ENCODE measurements at regions not wholly inside any gene's neighbourhood (a gene's known extent, or its start where the extent isn't known, plus 50 kb on each side); places are given as distances from the start of the nearest gene placed in this dataset.
"Not testable (repeated sequence)": the region's sequence is repeated elsewhere in the genome, so short reads cannot be mapped to it uniquely, and the experiment has no call there.

DNA sequence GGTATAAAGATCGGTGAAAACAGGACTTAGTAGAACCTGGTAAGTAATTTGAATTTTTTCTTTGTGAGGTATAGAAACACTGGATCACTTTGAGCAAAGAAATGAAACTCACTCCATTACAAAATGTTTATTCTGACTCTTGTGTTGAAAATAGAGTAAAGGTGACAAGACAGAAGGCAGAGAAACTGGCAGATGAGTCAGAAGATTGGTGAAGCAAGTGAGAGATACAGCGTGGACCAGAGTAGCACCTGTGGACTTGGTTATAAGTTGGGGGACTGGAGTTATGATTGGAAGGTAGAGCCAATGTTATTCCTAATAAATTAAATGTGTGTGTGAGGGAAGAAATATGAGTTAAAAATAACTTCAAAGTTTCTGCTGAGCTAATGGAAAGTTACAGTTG, 620.9 kb downstream of the ZWINT start:
- no peak for DNase-seq

GRCh38 chr10:55734112-55734511, 626.9 kb downstream of the ZWINT start:
- DNase-seq, result no peak

GRCh38 chr10:55704950-55705349, 656.1 kb downstream of the ZWINT start:
- DNase-seq, result no peak

DNA sequence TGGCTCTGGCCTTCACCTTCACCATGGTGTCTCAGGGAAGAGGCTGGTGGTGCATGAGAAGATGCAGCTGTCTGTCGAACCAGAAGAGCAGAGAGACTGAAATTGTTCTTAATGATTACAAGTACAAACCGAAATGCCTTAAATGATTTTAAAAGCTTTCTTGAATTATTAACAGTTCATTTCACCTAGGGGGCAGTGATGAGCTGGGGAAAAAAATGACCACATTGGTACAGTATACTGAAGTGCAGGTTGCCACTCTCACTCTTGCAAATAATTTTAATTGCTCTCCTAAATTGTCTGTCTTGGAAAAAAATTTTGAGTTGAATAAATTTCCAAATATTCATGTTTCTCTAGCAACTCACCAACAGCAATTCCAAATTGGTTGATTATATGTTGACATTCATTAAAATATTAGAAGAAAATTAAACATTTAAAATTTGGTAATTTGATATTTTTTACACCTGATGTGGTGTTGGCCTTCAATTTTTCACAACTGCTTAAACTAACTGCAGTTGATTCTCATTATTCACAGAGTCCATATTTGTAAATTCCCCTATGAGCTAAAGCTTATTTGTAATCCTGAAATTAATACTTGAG, 692.6 kb downstream of the ZWINT start:
- no peak for DNase-seq

DNA sequence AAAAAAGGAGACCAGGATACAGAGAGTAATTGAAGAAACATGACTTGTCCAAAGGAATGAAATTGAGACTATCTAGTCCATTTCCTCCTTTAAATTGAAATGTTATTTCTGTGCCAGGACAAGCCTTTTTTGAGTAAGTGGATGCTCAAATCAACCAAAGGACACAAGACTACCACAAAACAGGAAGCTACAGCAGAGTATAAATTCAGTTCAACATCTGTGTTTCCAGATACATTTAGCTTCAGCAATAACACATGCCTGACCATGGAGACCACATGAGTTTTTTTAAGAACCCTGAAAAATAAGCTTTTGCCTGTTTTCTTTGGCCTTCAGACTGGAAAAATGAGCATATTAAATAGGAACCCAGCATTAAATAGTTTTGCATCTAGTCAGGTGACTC, 707.5 kb downstream of the ZWINT start:
- no peak for DNase-seq

GRCh38 chr10:55641601-55642000, 719.5 kb downstream of the ZWINT start:
- no peak for DNase-seq

GRCh38 chr10:55631071-55631654, 729.9 kb downstream of the ZWINT start:
- no peak for DNase-seq

- DNase-seq, result no peak
These were observed 730.5 kb downstream of the ZWINT start for GRCh38 chr10:55630491-55631056.

- no peak for DNase-seq
These were observed 731.1 kb downstream of the ZWINT start for GRCh38 chr10:55629793-55630490.

GRCh38 chr10:55628260-55628701, 732.8 kb downstream of the ZWINT start:
- DNase-seq, result no peak

DNA sequence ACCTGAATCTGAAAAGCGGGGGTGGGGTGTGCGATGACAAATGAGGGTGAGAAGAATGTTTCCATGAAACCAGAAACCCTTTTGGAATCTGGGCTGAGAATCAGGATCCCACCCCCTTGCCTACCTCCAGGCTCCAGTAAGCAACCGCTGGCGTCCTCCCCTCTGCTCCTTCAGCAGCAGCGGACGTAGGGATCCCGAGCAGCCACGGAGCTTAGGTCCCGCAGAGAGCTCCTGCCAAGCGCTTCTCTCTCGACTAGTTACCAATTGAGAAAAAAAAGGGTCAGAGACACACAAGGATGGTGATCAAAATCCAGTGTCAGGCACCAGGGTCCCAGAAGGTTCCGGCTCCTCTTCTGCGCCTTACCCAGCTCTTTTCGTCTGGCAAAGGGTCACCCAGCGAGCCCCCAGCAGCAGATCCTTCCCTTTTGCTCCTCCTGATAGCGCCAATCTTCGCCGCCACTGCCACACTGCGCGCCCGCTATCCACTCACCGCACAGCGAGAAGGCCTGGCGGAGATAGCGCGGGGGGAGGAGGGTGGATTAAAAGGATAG, 733.5 kb downstream of the ZWINT start:
- no peak for DNase-seq

DNA sequence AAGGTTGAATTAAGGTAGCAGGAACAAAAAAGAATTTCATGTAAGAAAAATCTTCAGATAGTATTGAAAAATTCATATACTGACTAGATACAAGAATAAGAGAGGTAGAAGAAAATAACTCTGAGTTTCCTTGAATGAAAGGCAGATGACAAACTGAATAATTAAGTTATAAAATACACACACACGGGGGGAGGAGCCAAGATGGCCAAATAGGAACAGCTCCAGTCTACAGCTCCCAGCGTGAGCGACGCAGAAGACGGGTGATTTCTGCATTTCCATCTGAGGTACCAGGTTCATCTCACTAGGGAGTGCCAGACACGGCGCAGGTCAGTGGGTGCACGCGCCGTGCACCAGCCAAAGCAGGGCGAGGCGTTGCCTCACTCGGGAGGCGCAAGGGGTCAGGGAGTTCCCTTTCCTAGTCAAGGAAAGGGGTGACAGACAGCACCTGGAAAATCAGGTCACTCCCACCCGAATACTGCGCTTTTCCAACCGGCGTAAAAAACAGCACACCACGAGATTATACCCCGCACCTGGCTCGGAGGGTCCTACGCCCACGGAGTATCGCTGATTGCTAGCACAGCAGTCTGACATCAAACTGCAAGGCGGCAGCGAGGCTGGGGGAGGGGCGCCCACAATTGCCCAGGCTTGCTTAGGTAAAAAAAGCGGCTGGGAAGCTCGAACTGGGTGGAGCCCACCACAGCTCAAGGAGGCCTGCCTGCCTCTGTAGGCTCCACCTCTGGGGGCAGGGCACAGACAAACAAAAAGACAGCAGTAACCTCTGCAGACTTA, 759.2 kb downstream of the ZWINT start:
- not testable (repeated sequence) for DNase-seq

DNA sequence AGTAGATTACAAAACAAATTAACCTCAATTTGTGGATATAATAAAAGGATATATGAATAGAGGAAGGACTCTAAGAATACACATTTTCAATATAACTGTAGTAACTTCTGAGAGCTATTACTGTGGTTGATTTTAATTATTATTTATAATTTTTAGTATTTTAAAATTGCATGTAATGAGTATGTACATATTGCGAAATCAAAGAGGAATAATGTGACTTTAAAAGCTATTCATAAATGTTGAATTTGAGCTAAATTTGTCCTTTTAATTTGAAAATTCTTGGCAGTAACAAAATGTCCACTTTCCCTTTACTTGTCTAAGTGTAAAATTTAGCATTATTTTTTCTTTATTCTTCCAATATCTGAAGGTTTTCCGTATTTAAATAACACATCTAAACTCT, 750.6 kb upstream of the PCDH15 start:
- DNase-seq, result no peak

- no peak for DNase-seq
These were observed 749.2 kb upstream of the PCDH15 start for GRCh38 chr10:55550236-55550635.

DNA sequence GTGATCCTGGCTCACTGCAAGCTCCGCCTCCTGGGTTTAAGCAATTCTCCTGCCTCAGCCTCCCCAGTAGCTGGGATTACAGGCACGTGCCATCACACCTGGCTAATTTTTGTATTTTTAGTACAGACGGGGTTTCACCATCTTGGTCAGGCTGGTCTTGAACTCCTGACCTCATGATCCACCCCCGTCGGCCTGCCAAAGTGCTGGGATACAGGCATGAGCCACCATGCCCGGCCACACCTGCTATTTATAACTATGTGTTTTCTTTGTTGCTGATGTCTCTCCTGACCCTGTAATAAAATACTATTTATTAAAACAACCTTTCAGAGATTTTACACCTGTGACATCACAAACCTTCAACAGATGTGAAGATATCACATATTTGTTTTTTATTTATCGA, 736.5 kb upstream of the PCDH15 start:
- not testable (repeated sequence) for DNase-seq

DNA sequence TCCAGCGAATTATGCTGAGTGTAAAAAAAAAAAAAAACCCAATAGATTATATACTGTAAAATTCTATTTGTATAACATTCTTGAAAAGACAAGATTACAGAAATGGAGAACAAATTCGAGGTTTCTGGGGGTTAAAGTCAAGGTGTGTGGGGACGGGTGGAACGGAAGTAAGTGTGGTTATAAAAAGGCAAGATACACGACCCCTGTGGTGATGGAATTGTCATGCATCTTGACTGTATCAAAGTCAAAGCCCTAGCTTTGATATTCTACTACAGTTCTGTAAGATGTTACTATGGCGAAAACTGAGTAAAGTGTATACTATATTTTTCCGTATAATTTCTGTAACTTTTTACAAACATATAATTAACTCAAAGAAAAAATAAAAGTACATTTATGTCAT, 718.2 kb upstream of the PCDH15 start:
- DNase-seq, result no peak

GRCh38 chr10:55518416-55518815, 717.4 kb upstream of the PCDH15 start:
- DNase-seq, result not testable (repeated sequence)

- DNase-seq, result no peak
These were observed 708.1 kb upstream of the PCDH15 start for GRCh38 chr10:55509168-55509567.

DNA sequence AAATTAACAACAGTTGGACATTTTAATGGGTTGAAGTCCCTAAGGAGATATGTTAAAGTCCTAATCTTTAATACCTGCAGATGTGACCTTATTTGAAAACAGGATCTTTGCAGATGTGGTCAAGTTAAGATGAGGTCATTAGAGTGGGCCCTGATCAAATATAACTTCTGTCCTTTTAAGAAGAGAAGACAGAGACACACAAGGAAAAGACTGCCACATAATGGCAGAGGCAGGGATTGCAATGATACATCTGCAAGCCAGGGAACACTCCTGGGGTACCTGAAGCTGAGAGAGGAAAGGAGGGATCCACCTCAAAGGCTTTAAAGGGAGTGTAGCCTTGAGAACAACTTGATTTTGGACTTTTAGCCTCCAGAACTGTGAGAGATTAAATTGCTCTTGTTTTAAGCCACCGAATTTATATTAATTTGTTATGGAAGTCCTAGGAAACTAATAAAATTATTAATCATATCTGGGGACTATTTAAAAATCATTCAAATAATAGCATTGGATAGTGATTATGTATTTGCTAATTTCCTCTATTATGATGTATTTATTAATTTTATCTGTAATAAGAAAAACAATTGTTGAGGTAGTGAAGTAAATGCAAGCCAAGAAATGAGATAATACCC, 700.0 kb upstream of the PCDH15 start:
- no peak for DNase-seq

DNA sequence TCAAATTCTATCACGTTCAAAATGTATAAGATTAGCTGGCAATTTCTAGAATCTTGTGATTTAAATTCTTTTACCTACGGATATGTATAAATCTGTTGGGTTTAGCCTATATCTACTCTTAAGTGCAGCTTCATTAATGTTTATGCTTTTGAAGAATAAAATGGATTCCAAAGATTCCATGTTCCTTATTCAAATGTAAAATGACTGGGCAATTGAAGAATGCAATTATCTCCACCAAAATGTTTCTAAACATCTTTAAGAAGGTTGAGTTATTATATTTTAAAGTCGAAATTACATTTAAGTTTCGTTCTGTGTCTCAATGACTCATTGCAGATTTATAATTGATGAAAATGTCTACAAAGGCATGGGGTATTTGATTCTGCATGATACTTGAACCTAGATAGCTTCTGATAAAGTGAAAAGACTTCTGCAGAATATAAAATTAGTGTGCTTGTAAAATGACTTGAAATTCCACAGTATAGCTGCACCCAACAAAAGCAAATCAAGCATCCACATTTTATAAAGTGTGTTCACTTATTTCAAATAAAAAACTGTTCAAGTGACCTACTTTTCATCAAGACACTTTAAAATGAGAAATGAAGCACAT, 697.0 kb upstream of the PCDH15 start:
- no peak for DNase-seq

DNA sequence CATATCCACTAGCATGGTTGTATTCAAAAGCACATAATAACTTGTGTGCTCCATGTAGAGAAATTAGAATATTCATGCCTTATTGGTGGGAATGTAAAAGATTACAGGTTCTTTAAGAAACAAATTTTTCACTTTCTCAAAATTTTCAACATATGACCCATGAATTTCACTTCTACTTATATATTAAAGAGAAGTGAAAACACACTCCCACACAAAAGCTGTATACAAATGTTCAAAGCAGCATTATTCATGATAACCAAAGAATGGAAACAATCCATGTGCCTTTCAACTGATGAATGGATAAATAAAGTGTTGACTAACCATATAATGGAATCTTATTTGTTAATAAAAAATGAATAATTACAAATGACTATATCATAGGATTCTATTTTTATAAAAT, 694.5 kb upstream of the PCDH15 start:
- DNase-seq, result no peak

DNA sequence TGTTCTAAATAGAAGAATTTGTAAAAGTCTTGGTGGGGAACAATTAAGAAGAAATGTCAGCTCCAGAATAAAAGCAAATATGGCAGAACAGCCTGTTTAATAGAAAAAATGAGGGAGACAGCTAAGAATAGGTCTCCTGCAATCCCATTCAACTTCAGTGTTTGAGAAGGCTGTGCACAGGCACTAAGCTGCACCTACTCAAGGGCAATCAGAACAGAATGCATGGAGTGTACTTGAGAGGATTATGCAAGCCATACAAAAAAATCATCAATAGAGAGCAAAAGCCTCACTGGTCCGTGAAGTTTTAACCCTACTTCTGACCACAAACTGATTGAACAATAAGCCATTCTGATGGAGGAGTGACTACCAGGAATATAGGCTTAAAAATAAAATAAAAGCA, 690.7 kb upstream of the PCDH15 start:
- DNase-seq, result no peak

All from DMS79 (cell line).